Natural killer cell (primary cell): ENCODE measurements at regions not wholly inside any gene's neighbourhood (a gene's known extent, or its start where the extent isn't known, plus 50 kb on each side); places are given as distances from the start of the nearest gene placed in this dataset.

ENCODE experiments used
- ATAC-seq, 3 donors: fragments of 150-1000 bp in 2 of 3; fragments of 200-7000 bp in 1 of 3; cut with Tn5 transposase; 1 replicate in 1 of 3; 2 replicates in 2 of 3; pipeline ENCODE4 v1.10.0; 2021; ENCODE audit warnings: mild to moderate bottlenecking in 2 of 3, moderate library complexity in 2 of 3
- DNase-seq, 2 donors: peaks; one replicate each; pipeline versions ENCODE4 v3.0.0 to v3.0.0-alpha.2; 2013 to 2021; ENCODE audit warnings: mixed read lengths in 1 of 2
- H3K27ac ChIP-seq: one replicate; pipeline ENCODE4 v1.5.1; 2013; ENCODE audit warnings: mild to moderate bottlenecking, low read length
- H3K27me3 ChIP-seq: one replicate; pipeline ENCODE4 v1.6.1; 2013; ENCODE audit warnings: low read length; ENCODE audit not compliant: control insufficient read depth, insufficient read depth
- H3K36me3 ChIP-seq: one replicate; pipeline ENCODE4 v1.6.1; 2013; ENCODE audit warnings: low read length; ENCODE audit not compliant: control insufficient read depth, insufficient read depth
- H3K4me1 ChIP-seq: one replicate; pipeline ENCODE4 v1.6.1; 2013; ENCODE audit warnings: low read length; ENCODE audit not compliant: control insufficient read depth, insufficient read depth
- H3K4me3 ChIP-seq: one replicate; pipeline ENCODE4 v1.5.1; 2013; ENCODE audit warnings: low read length
- H3K9me3 ChIP-seq: one replicate; pipeline ENCODE4 v1.6.1; 2013; ENCODE audit warnings: low read length; ENCODE audit not compliant: control insufficient read depth, insufficient read depth
- H3K27ac Mint-ChIP-seq, 2 donors: one replicate each; pipeline ENCODE4 v1.8.0; 2022; ENCODE audit warnings: mild to moderate bottlenecking in 2 of 2, mixed read lengths in 2 of 2, moderate library complexity in 1 of 2
- H3K27me3 Mint-ChIP-seq, 2 donors: one replicate each; pipeline ENCODE4 v1.8.0; 2022; ENCODE audit warnings: low read depth in 2 of 2, mixed read lengths in 2 of 2
- H3K36me3 Mint-ChIP-seq: one replicate; pipeline ENCODE4 v1.8.0; 2022; ENCODE audit warnings: mixed read lengths
- H3K4me1 Mint-ChIP-seq, 2 donors: one replicate each; pipeline ENCODE4 v1.8.0; 2022; ENCODE audit warnings: mixed read lengths in 2 of 2
- H3K4me3 Mint-ChIP-seq: one replicate; pipeline ENCODE4 v1.8.0; 2022; ENCODE audit warnings: mild to moderate bottlenecking, moderate library complexity, mixed read lengths
- H3K9me3 Mint-ChIP-seq, 2 donors: one replicate each; pipeline ENCODE4 v1.8.0; 2022; ENCODE audit warnings: mixed read lengths in 2 of 2
- WGBS: methylation state at CpG from one replicate; pipeline ENCODE4 v1.1.7; 2013; ENCODE audit warnings: missing lambda C conversion rate; ENCODE audit not compliant: insufficient coverage; 5-methylcytosine and 5-hydroxymethylcytosine counted together
- intact Hi-C: fragments of 100-400 bp; cut with micrococcal nuclease; formaldehyde crosslinking; loops from one replicate; pipeline ENCODE4 v1.14.2; 2022
- TF ChIP-seq, protein P1 (sequence below): fragments of 200-600 bp; IDR thresholded peaks from one replicate; pipeline ENCODE4 v1.8.0; 2022; ENCODE audit warnings: antibody characterized with exemption

GRCh38 chr20:60926831-60927230 lies 325.2 kb upstream of the CDH4 start:
- no peaks in the 10 kb centered on the region for H3K4me1 ChIP-seq
- no peak overlapping the region for H3K4me3 ChIP-seq
- ATAC-seq (no peak), DNase-seq (no peak)
- Mint-ChIP-seq H3K27me3 (peaks cover 17 to 37% of the 10 kb centered on the region in 2 donors), H3K27ac (no peak overlapping the region), H3K36me3 (no peaks in the 10 kb centered on the region), H3K4me1 (no peaks in the 10 kb centered on the region), H3K4me3 (no peak overlapping the region), H3K9me3 (no peaks in the 10 kb centered on the region)
- TF ChIP-seq, protein P1, sequence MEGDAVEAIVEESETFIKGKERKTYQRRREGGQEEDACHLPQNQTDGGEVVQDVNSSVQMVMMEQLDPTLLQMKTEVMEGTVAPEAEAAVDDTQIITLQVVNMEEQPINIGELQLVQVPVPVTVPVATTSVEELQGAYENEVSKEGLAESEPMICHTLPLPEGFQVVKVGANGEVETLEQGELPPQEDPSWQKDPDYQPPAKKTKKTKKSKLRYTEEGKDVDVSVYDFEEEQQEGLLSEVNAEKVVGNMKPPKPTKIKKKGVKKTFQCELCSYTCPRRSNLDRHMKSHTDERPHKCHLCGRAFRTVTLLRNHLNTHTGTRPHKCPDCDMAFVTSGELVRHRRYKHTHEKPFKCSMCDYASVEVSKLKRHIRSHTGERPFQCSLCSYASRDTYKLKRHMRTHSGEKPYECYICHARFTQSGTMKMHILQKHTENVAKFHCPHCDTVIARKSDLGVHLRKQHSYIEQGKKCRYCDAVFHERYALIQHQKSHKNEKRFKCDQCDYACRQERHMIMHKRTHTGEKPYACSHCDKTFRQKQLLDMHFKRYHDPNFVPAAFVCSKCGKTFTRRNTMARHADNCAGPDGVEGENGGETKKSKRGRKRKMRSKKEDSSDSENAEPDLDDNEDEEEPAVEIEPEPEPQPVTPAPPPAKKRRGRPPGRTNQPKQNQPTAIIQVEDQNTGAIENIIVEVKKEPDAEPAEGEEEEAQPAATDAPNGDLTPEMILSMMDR: no peak
- intact Hi-C loops: no loop called here
- WGBS: 71% methylated on average over 3 of the region's 4 CpGs
- no peaks in the 10 kb centered on the region for H3K27me3 ChIP-seq
- no peaks in the 10 kb centered on the region for H3K9me3 ChIP-seq
- no peak overlapping the region for H3K27ac ChIP-seq
- H3K36me3 ChIP-seq: no peaks in the 10 kb centered on the region

DNA sequence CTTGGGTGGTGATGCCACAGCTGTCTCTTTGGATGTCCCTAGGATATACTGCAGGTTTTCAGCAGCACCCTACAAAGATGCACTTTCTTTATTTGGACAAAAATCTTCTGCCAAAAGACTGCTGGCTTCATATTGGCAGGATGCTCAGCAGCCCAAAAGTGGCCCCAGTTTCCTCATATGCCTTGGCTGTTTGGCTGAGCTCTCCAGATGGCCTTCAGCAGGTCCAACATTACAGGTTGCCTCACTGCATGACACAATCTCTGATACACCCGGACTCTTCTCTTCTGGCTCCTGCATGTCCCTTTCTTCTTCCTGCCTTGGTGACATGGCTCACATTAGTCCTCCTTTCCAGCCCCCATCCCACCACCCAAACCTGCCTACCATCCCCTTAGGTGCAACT lies 323.7 kb upstream of the CDH4 start:
- Histone ChIP-seq H3K27me3 (no peaks in the 10 kb centered on the region), H3K4me1 (no peaks in the 10 kb centered on the region), H3K36me3 (no peaks in the 10 kb centered on the region), H3K9me3 (no peaks in the 10 kb centered on the region), H3K27ac (no peak overlapping the region), H3K4me3 (no peak overlapping the region)
- DNase-seq (no peak), ATAC-seq (no peak)
- Mint-ChIP-seq H3K4me3 (no peak overlapping the region), H3K27me3 (peaks cover 17 to 37% of the 10 kb centered on the region in 2 donors), H3K36me3 (no peaks in the 10 kb centered on the region), H3K27ac (no peak overlapping the region), H3K4me1 (no peaks in the 10 kb centered on the region), H3K9me3 (no peaks in the 10 kb centered on the region)
- intact Hi-C loops: no loop called here
- TF ChIP-seq, protein P1: no peak
- WGBS: 84% methylated on average over 1 of the region's 1 CpG

GRCh38 chr20:60930023-60930790 lies 321.9 kb upstream of the CDH4 start:
- ATAC-seq (no peak), DNase-seq (no peak)
- Histone ChIP-seq H3K36me3 (no peaks in the 10 kb centered on the region), H3K4me1 (no peaks in the 10 kb centered on the region), H3K4me3 (no peak overlapping the region), H3K27ac (no peak overlapping the region), H3K9me3 (no peaks in the 10 kb centered on the region), H3K27me3 (no peaks in the 10 kb centered on the region)
- Mint-ChIP-seq H3K4me3 (no peak overlapping the region), H3K36me3 (no peaks in the 10 kb centered on the region), H3K27ac (no peak overlapping the region), H3K27me3 (peaks cover 8 to 25% of the 10 kb centered on the region in 2 donors), H3K9me3 (no peaks in the 10 kb centered on the region), H3K4me1 (no peaks in the 10 kb centered on the region)
- TF ChIP-seq, protein P1: no peak
- intact Hi-C loops: no loop called here
- 72% methylated on average over 11 of the region's 15 CpGs for WGBS

DNA sequence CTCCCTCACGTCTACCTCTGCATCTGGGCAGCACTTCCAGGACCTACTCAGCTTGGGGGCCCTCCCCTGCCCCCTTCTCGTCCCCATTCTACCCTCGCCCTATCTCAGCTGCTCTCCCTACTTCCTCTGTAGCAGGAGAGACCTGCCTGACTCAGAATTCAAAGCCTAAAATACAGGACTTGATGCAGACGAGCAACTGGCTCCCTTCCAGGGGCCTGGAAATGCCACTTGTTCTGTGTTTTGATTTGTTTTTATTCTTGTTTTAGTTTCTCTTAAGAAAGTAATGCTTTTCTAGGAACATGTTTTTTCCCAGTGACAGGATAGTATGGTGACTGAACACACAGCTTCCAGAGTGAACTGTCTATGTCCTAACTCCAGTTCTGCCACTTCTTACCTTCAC lies 320.4 kb upstream of the CDH4 start:
- Histone ChIP-seq H3K27me3 (no peaks in the 10 kb centered on the region), H3K9me3 (no peaks in the 10 kb centered on the region), H3K27ac (no peak overlapping the region), H3K4me1 (no peaks in the 10 kb centered on the region), H3K36me3 (no peaks in the 10 kb centered on the region), H3K4me3 (no peak overlapping the region)
- 48% methylated on average over 4 of the region's 4 CpGs for WGBS
- ATAC-seq (no peak), DNase-seq (no peak)
- H3K9me3 Mint-ChIP-seq: no peaks in the 10 kb centered on the region
- H3K4me3 Mint-ChIP-seq: no peak overlapping the region
- H3K27me3 Mint-ChIP-seq: peaks cover 10 to 17% of the 10 kb centered on the region in 2 donors
- no peaks in the 10 kb centered on the region for H3K4me1 Mint-ChIP-seq
- intact Hi-C loops: no loop called here
- H3K27ac Mint-ChIP-seq: no peak overlapping the region
- no peaks in the 10 kb centered on the region for H3K36me3 Mint-ChIP-seq
- TF ChIP-seq, protein P1: no peak
